ENCODE measurements at regions not wholly inside any gene's neighbourhood (a gene's known extent, or its start where the extent isn't known, plus 50 kb on each side); places are given as distances from the start of the nearest gene placed in this dataset.
"Not testable (repeated sequence)": the region's sequence is repeated elsewhere in the genome, so short reads cannot be mapped to it uniquely, and the experiment has no call there.

- no peak for DNase-seq (ENCODE audit: low read depth, low spot score)
- H3K4me3 ChIP-seq (ENCODE audit: low read length) = no peak overlapping the region
Observed at GRCh38 chr1:143718524-143718923, 253.3 kb downstream of the FAM72C start.

GRCh38 chr1:143718021-143718420 lies 253.8 kb downstream of the FAM72C start:
- no peak for DNase-seq (ENCODE audit: low read depth, low spot score)
- H3K4me3 ChIP-seq (ENCODE audit: low read length) = no peak overlapping the region

- DNase-seq (ENCODE audit: low read depth, low spot score) = no peak
- no peak overlapping the region for H3K4me3 ChIP-seq (ENCODE audit: low read length)
Observed at GRCh38 chr1:143717434-143717833, 254.4 kb downstream of the FAM72C start.

GRCh38 chr1:143714913-143715312 lies 256.9 kb downstream of the FAM72C start:
- not testable (repeated sequence) for H3K4me3 ChIP-seq (ENCODE audit: low read length); DNase-seq (ENCODE audit: low read depth, low spot score)

GRCh38 chr1:143709606-143710259 lies 262.1 kb downstream of the FAM72C start:
- DNase-seq (ENCODE audit: low read depth, low spot score) = peak; percentile 16
- H3K4me3 ChIP-seq (ENCODE audit: low read length) = not testable (repeated sequence)

- H3K4me3 ChIP-seq (ENCODE audit: low read length); DNase-seq (ENCODE audit: low read depth, low spot score): not testable (repeated sequence)
Observed at GRCh38 chr1:143702739-143703138, 269.0 kb downstream of the FAM72C start.

GRCh38 chr1:143699731-143700130 lies 272.1 kb downstream of the FAM72C start:
- DNase-seq (ENCODE audit: low read depth, low spot score) = no peak
- no peak overlapping the region for H3K4me3 ChIP-seq (ENCODE audit: low read length)

GRCh38 chr1:143699115-143699514 lies 272.7 kb downstream of the FAM72C start:
- H3K4me3 ChIP-seq (ENCODE audit: low read length) = no peak overlapping the region
- DNase-seq (ENCODE audit: low read depth, low spot score) = no peak

GRCh38 chr1:143698016-143698415 lies 273.8 kb downstream of the FAM72C start:
- H3K4me3 ChIP-seq (ENCODE audit: low read length) = no peak overlapping the region
- DNase-seq (ENCODE audit: low read depth, low spot score) = peak; percentile 11

GRCh38 chr1:143694085-143694484 lies 277.7 kb downstream of the FAM72C start:
- no peak overlapping the region for H3K4me3 ChIP-seq (ENCODE audit: low read length)
- DNase-seq (ENCODE audit: low read depth, low spot score) = no peak

GRCh38 chr1:143691971-143692529 lies 279.7 kb downstream of the FAM72C start:
- no peak for DNase-seq (ENCODE audit: low read depth, low spot score)
- H3K4me3 ChIP-seq (ENCODE audit: low read length) = no peak overlapping the region

- no peak for DNase-seq (ENCODE audit: low read depth, low spot score)
- no peak overlapping the region for H3K4me3 ChIP-seq (ENCODE audit: low read length)
Observed at GRCh38 chr1:143691400-143691891, 280.3 kb downstream of the FAM72C start.

GRCh38 chr1:143689781-143690180 lies 282.0 kb downstream of the FAM72C start:
- H3K4me3 ChIP-seq (ENCODE audit: low read length) = no peak overlapping the region
- no peak for DNase-seq (ENCODE audit: low read depth, low spot score)

- no peak for DNase-seq (ENCODE audit: low read depth, low spot score)
- no peak overlapping the region for H3K4me3 ChIP-seq (ENCODE audit: low read length)
Observed at GRCh38 chr1:143680304-143680703, 291.5 kb downstream of the FAM72C start.

- no peak for DNase-seq (ENCODE audit: low read depth, low spot score)
- H3K4me3 ChIP-seq (ENCODE audit: low read length) = no peak overlapping the region
Observed at GRCh38 chr1:143672983-143673382, 298.8 kb downstream of the FAM72C start.

GRCh38 chr1:143667730-143668129 lies 304.1 kb downstream of the FAM72C start:
- no peak for DNase-seq (ENCODE audit: low read depth, low spot score)
- no peak overlapping the region for H3K4me3 ChIP-seq (ENCODE audit: low read length)

- DNase-seq (ENCODE audit: low read depth, low spot score) = no peak
- no peak overlapping the region for H3K4me3 ChIP-seq (ENCODE audit: low read length)
Observed at GRCh38 chr1:143666851-143667250, 304.9 kb downstream of the FAM72C start.

- H3K4me3 ChIP-seq (ENCODE audit: low read length) = no peak overlapping the region
- DNase-seq (ENCODE audit: low read depth, low spot score) = no peak
Observed at GRCh38 chr1:143665606-143666005, 306.2 kb downstream of the FAM72C start.

- H3K4me3 ChIP-seq (ENCODE audit: low read length); DNase-seq (ENCODE audit: low read depth, low spot score): not testable (repeated sequence)
Observed at GRCh38 chr1:143663056-143663455, 308.7 kb downstream of the FAM72C start.

GRCh38 chr1:143661418-143662101 lies 310.2 kb downstream of the FAM72C start:
- no peak overlapping the region for H3K4me3 ChIP-seq (ENCODE audit: low read length)
- DNase-seq (ENCODE audit: low read depth, low spot score) = no peak

Data from Jurkat, Clone E6-1 (cell line).